K562 (cell line): ENCODE measurements at regions not wholly inside any gene's neighbourhood (a gene's known extent, or its start where the extent isn't known, plus 50 kb on each side); places are given as distances from the start of the nearest gene placed in this dataset.

Experiments used
- ATAC-seq: fragments of 200-7000 bp; cut with Tn5 transposase; 3 replicates; pipeline ENCODE4 v1.9.1; 2020; ENCODE audit warnings: moderate library complexity
- BruUV-seq: library from RNA; stranded (reverse); fragments of 400-500 nt; replicated peaks from 2 replicates; lab custom pipeline; 2021; lab: Mats Ljungman, UMichigan
- CTCF ChIA-PET: fragments of 300-600 bp; formaldehyde crosslinking; extraction: SDS; loops from one replicate; lab custom pipeline; 2021; ENCODE audit warnings: low intra/inter-chr PET ratio; lab: Yijun Ruan, JAX
- POLR2A ChIA-PET: fragments of 300-600, 350-650 bp; sonication (Branson Sonifier 250); formaldehyde crosslinking; extraction: SDS; loops from one replicate; lab custom pipeline; 2021; ENCODE audit warnings: antibody characterized with exemption, inconsistent platforms; lab: Yijun Ruan, JAX
- DNase-seq, 4 experiments: peaks; one replicate each; pipeline versions ENCODE4 v3.0.0 to v3.0.0-alpha.2; 2011 to 2018; ENCODE audit warnings: low spot score in 3 of 4, mixed read lengths in 3 of 4; ENCODE audit errors: extremely low read depth in 1 of 4
- FAIRE-seq: peaks from 2 replicates; lab custom pipeline; 2011; peaks lifted over from hg19 to GRCh38; lab: Jason Lieb, UNC
- H2AFZ ChIP-seq: 2 replicates; pipeline ENCODE4 v1.6.0; 2011; ENCODE audit warnings: low read depth, low read length, control low read depth, inconsistent platforms
- H3K27ac ChIP-seq: fragments of 200-600 bp; 3 replicates; pipeline ENCODE4 v1.8.0; 2011; ENCODE audit warnings: low read depth, mild to moderate bottlenecking, control low read depth, inconsistent platforms, low read length, moderate library complexity, mixed read lengths; ENCODE audit errors: extremely low read depth
- H3K27me3 ChIP-seq, 2 experiments: fragments of 300-600 bp in 1 of 2; 2 replicates in 1 of 2; 3 replicates in 1 of 2; pipeline versions ENCODE4 v1.6.0 to v1.8.0; 2011; ENCODE audit warnings: inconsistent platforms in 2 of 2, low read length in 2 of 2, mild to moderate bottlenecking in 1 of 2, mixed read lengths in 1 of 2, moderate library complexity in 1 of 2; ENCODE audit not compliant: control insufficient read depth in 2 of 2, insufficient read depth in 2 of 2
- H3K36me3 ChIP-seq: fragments of 300-600 bp; 3 replicates; pipeline ENCODE4 v1.8.0; 2011; ENCODE audit warnings: mild to moderate bottlenecking, low read length, inconsistent platforms; ENCODE audit not compliant: control insufficient read depth, insufficient read depth
- H3K4me1 ChIP-seq, 2 experiments: fragments of 200-600 bp in 1 of 2; replicated peaks in 1 of 2; 2 replicates in 1 of 2; 3 replicates in 1 of 2; pipeline versions ENCODE4 v1.5.1 to v1.8.0; 2011; ENCODE audit warnings: inconsistent platforms in 2 of 2, low read length in 2 of 2, mild to moderate bottlenecking in 1 of 2, mixed read lengths in 1 of 2, moderate library complexity in 1 of 2; ENCODE audit not compliant: control insufficient read depth in 2 of 2, insufficient read depth in 2 of 2
- H3K4me2 ChIP-seq: 2 replicates; pipeline ENCODE4 v1.6.1; 2011; ENCODE audit warnings: low read length, control low read depth, inconsistent platforms, mixed read lengths; ENCODE audit not compliant: insufficient read depth
- H3K4me3 ChIP-seq: fragments of 200-600 bp; sonication (generic), shearing (Covaris generic); 2 replicates; pipeline ENCODE4 v1.5.1; 2016; ENCODE audit warnings: control low read depth, inconsistent platforms
- H3K79me2 ChIP-seq: fragments of 200-600 bp; 3 replicates; pipeline ENCODE4 v1.8.0; 2011; ENCODE audit warnings: low read length, inconsistent platforms; ENCODE audit not compliant: control insufficient read depth, insufficient read depth
- H3K9ac ChIP-seq, 2 experiments: 2 replicates each; pipeline versions ENCODE4 v1.6.0 to v1.6.1; 2011; ENCODE audit warnings: low read depth in 2 of 2, low read length in 2 of 2, control low read depth in 1 of 2, inconsistent platforms in 1 of 2, mild to moderate bottlenecking in 1 of 2, mixed read lengths in 1 of 2; ENCODE audit not compliant: insufficient read depth in 1 of 2
- H3K9me1 ChIP-seq: one replicate; pipeline ENCODE4 v1.6.0; 2011; ENCODE audit warnings: inconsistent platforms, mild to moderate bottlenecking, low read length, moderate library complexity; ENCODE audit not compliant: control insufficient read depth, insufficient read depth
- H3K9me3 ChIP-seq: replicated peaks from 2 replicates; pipeline ENCODE4 v1.5.1; 2011; ENCODE audit warnings: low read depth, low read length, inconsistent platforms; ENCODE audit not compliant: control insufficient read depth, insufficient read depth
- H4K20me1 ChIP-seq: replicated peaks from 2 replicates; pipeline ENCODE4 v1.6.1; 2011; ENCODE audit warnings: low read length, inconsistent platforms, mixed read lengths; ENCODE audit not compliant: control insufficient read depth, insufficient read depth
- DDX20 ChIP-seq: fragments of 450-650 bp; IDR thresholded peaks from 2 replicates; pipeline ENCODE4 v1.6.1; 2016; ENCODE audit warnings: missing genetic modification characterization, low read depth, mild to moderate bottlenecking, missing compliant biosample characterization, moderate library complexity
- DMBX1 ChIP-seq: fragments of 250-450 bp; sonication (Bioruptor Pico); IDR thresholded peaks from 2 replicates; pipeline ENCODE4 v1.8.0; 2022; ENCODE audit warnings: inconsistent platforms, mild to moderate bottlenecking, moderate library complexity, borderline replicate concordance
- GTF2A2 ChIP-seq: IDR thresholded peaks from 2 replicates; pipeline ENCODE4 v1.6.1; 2016; ENCODE audit warnings: mild to moderate bottlenecking, missing genetic modification characterization, missing compliant biosample characterization
- NUFIP1 ChIP-seq: fragments of 450-650 bp; IDR thresholded peaks from 2 replicates; pipeline ENCODE4 v1.6.1; 2018; ENCODE audit not compliant: partially characterized antibody
- SIN3B ChIP-seq: fragments of 450-650 bp; IDR thresholded peaks from 2 replicates; pipeline ENCODE4 v1.6.1; 2017; ENCODE audit warnings: low read depth, mild to moderate bottlenecking, moderate library complexity
- STAG1 ChIP-seq: sonication (generic); formaldehyde crosslinking; IDR thresholded peaks from 2 replicates; pipeline ENCODE4 v1.5.0; 2020; ENCODE audit warnings: missing genetic modification reagents, borderline replicate concordance
- ZBTB17 ChIP-seq: fragments of 450-650 bp; formaldehyde crosslinking; IDR thresholded peaks from 2 replicates; pipeline ENCODE4 v1.4.0; 2020; ENCODE audit warnings: mild to moderate bottlenecking
- ZNF175 ChIP-seq: fragments of 200-800 bp; sonication (Bioruptor generic); IDR thresholded peaks from 2 replicates; pipeline ENCODE4 v1.6.1; 2016; ENCODE audit warnings: low read depth, mild to moderate bottlenecking, missing genetic modification characterization, missing compliant biosample characterization
- WGBS: fragments of 100-300 bp; shearing (Covaris generic); methylation state at CpG from one replicate; pipeline ENCODE4 v1.1.6; 2016; ENCODE audit warnings: low coverage, mixed read lengths; ENCODE audit not compliant: insufficient coverage; ENCODE audit errors: missing lambda C conversion rate; 5-methylcytosine and 5-hydroxymethylcytosine counted together
- in situ Hi-C: fragments of 300-500 bp; cut with MboI; formaldehyde crosslinking; loops from 4 replicates; pipeline ENCODE4 v1.15.0; 2018; ENCODE audit warnings: inconsistent platforms, mixed read lengths
- intact Hi-C: fragments of 100-400 bp; cut with micrococcal nuclease; formaldehyde crosslinking; loops from 2 replicates; pipeline ENCODE4 v1.14.2; 2022
- TF ChIP-seq, protein P1 (sequence below): fragments of 250-450 bp; sonication (Bioruptor Pico); IDR thresholded peaks from 2 replicates; pipeline ENCODE4 v1.4.0; 2020; ENCODE audit warnings: mild to moderate bottlenecking, moderate library complexity
- TF ChIP-seq, protein P2 (sequence below): sonication (generic); formaldehyde crosslinking; IDR thresholded peaks from 2 replicates; pipeline ENCODE4 v1.8.1; 2022; ENCODE audit warnings: missing genetic modification reagents
- TF ChIP-seq, protein P3 (sequence below): fragments of 450-650 bp; IDR thresholded peaks from 2 replicates; pipeline ENCODE4 v1.6.1; 2016; ENCODE audit warnings: low read depth
- TF ChIP-seq, protein P4 (sequence below): fragments of 250-450 bp; sonication (Bioruptor Pico); IDR thresholded peaks from 2 replicates; pipeline ENCODE4 v1.6.1; 2021; ENCODE audit warnings: mild to moderate bottlenecking

DNA sequence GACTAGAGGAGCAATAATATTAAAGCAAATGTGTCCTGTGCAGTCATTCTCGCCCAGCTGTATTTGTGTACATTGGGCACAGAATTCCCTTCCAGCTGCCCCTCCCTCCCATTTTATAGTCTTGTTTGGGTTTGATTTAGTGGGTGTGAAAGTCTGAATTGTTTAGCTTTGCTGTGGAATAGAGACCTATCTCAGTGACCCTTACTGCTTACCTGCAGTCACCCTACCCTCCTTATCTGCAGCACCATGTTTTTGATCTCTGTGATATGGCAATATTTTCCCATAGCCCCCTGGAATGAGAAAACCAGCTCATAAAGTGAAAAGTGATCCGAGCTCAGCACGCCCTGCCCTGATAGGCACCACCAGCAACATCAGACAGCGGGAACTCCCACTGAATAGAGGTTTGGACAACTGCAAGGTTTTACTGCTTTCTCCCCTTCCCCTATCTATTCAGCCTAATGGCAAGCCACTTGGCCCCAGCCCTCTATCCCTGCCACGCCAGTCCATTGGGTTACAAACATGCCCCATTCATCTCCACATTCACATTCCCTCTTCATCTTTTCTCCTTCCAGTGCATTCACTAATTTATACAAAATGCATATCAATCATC is 199.0 kb downstream of the ETS1 start:
- WGBS: 7% methylated on average over 5 of the region's 5 CpGs
- Histone ChIP-seq H3K27ac (no peak overlapping the region), H4K20me1 (no peaks in the 10 kb centered on the region), H3K79me2 (no peaks in the 10 kb centered on the region), H3K9me3 (no peaks in the 10 kb centered on the region), H3K4me2 (no peak overlapping the region), H3K4me1 (no peaks in the 10 kb centered on the region), H3K9me1 (no peaks in the 10 kb centered on the region), H3K36me3 (no peaks in the 10 kb centered on the region), H3K9ac (no peak overlapping the region), H3K4me3 (no peak overlapping the region), H3K27me3 (no peaks in the 10 kb centered on the region), H2AFZ (no peak overlapping the region)
- in situ Hi-C loops: no loop called here
- ATAC-seq (no peak), FAIRE-seq (no peak), DNase-seq (no peak)
- intact Hi-C loops: no loop called here
- CTCF ChIA-PET: no interaction called here
- POLR2A ChIA-PET: no interaction called here
- no TSS peak for BruUV-seq
- no peak for TF ChIP-seq ZBTB17
- TF ChIP-seq DDX20: no peak
- TF ChIP-seq ZNF175 (CRISPR knock-in tag): no peak
- TF ChIP-seq, protein P1, sequence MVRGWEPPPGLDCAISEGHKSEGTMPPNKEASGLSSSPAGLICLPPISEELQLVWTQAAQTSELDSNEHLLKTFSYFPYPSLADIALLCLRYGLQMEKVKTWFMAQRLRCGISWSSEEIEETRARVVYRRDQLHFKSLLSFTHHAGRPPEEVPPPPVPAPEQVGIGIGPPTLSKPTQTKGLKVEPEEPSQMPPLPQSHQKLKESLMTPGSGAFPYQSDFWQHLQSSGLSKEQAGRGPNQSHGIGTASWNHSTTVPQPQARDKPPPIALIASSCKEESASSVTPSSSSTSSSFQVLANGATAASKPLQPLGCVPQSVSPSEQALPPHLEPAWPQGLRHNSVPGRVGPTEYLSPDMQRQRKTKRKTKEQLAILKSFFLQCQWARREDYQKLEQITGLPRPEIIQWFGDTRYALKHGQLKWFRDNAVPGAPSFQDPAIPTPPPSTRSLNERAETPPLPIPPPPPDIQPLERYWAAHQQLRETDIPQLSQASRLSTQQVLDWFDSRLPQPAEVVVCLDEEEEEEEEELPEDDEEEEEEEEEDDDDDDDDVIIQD (CRISPR knock-in tag): no peak
- TF ChIP-seq STAG1 (CRISPR knock-in tag): no peak
- no peak for TF ChIP-seq DMBX1
- TF ChIP-seq, protein P2, sequence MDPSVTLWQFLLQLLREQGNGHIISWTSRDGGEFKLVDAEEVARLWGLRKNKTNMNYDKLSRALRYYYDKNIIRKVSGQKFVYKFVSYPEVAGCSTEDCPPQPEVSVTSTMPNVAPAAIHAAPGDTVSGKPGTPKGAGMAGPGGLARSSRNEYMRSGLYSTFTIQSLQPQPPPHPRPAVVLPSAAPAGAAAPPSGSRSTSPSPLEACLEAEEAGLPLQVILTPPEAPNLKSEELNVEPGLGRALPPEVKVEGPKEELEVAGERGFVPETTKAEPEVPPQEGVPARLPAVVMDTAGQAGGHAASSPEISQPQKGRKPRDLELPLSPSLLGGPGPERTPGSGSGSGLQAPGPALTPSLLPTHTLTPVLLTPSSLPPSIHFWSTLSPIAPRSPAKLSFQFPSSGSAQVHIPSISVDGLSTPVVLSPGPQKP (CRISPR knock-in tag): no peak
- TF ChIP-seq, protein P3, sequence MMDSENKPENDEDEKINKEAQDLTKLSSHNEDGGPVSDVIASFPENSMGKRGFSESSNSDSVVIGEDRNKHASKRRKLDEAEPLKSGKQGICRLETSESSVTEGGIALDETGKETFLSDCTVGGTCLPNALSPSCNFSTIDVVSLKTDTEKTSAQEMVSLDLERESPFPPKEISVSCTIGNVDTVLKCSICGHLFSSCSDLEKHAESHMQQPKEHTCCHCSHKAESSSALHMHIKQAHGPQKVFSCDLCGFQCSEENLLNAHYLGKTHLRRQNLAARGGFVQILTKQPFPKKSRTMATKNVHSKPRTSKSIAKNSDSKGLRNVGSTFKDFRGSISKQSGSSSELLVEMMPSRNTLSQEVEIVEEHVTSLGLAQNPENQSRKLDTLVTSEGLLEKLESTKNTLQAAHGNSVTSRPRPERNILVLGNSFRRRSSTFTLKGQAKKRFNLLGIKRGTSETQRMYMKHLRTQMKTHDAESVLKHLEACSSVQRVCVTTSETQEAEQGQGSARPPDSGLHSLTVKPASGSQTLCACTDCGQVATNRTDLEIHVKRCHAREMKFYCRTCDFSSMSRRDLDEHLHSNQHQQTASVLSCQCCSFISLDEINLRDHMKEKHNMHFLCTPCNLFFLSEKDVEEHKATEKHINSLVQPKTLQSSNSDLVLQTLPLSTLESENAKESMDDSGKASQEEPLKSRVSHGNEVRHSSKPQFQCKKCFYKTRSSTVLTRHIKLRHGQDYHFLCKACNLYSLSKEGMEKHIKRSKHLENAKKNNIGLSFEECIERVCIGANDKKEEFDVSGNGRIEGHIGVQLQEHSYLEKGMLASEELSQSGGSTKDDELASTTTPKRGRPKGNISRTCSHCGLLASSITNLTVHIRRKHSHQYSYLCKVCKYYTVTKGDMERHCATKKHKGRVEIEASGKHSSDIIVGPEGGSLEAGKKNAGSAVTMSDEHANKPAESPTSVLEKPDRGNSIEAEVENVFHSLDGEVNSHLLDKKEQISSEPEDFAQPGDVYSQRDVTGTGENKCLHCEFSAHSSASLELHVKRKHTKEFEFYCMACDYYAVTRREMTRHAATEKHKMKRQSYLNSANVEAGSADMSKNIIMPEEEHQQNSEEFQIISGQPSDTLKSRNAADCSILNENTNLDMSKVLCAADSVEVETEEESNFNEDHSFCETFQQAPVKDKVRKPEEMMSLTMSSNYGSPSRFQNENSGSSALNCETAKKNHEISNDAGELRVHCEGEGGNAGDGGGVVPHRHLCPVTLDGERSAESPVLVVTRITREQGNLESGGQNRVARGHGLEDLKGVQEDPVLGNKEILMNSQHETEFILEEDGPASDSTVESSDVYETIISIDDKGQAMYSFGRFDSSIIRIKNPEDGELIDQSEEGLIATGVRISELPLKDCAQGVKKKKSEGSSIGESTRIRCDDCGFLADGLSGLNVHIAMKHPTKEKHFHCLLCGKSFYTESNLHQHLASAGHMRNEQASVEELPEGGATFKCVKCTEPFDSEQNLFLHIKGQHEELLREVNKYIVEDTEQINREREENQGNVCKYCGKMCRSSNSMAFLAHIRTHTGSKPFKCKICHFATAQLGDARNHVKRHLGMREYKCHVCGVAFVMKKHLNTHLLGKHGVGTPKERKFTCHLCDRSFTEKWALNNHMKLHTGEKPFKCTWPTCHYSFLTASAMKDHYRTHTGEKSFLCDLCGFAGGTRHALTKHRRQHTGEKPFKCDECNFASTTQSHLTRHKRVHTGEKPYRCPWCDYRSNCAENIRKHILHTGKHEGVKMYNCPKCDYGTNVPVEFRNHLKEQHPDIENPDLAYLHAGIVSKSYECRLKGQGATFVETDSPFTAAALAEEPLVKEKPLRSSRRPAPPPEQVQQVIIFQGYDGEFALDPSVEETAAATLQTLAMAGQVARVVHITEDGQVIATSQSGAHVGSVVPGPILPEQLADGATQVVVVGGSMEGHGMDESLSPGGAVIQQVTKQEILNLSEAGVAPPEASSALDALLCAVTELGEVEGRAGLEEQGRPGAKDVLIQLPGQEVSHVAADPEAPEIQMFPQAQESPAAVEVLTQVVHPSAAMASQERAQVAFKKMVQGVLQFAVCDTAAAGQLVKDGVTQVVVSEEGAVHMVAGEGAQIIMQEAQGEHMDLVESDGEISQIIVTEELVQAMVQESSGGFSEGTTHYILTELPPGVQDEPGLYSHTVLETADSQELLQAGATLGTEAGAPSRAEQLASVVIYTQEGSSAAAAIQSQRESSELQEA: no peak
- TF ChIP-seq, protein P4, sequence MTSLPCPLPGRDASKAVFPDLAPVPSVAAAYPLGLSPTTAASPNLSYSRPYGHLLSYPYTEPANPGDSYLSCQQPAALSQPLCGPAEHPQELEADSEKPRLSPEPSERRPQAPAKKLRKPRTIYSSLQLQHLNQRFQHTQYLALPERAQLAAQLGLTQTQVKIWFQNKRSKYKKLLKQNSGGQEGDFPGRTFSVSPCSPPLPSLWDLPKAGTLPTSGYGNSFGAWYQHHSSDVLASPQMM (CRISPR knock-in tag): no peak
- TF ChIP-seq SIN3B: no peak
- TF ChIP-seq NUFIP1: no peak
- TF ChIP-seq GTF2A2 (tag): no peak
